Stimulated activated CD8-positive, alpha-beta memory T cell treated with anti-CD3 and anti-CD28 coated beads, Interleukin-12 subunit alpha, Interleukin-12 subunit beta, amount 100 ng/mL, for 24 hours (primary cell): ENCODE measurements at regions not wholly inside any gene's neighbourhood (a gene's known extent, or its start where the extent isn't known, plus 50 kb on each side); places are given as distances from the start of the nearest gene placed in this dataset.
"Not testable (repeated sequence)": the region's sequence is repeated elsewhere in the genome, so short reads cannot be mapped to it uniquely, and the experiment has no call there.

ENCODE experiments used
- DNase-seq: peaks from one replicate; pipeline ENCODE4 v3.0.0-alpha.2; 2020; ENCODE audit errors: extremely low read depth

GRCh38 chr5:39618391-39618790 lies 193.6 kb upstream of the DAB2 start:
- DNase-seq: no peak

- DNase-seq: no peak
These were observed 191.4 kb upstream of the DAB2 start for GRCh38 chr5:39616131-39616530.

GRCh38 chr5:39611076-39611475 lies 186.3 kb upstream of the DAB2 start:
- DNase-seq: not testable (repeated sequence)

- DNase-seq: no peak
These were observed 183.2 kb upstream of the DAB2 start for GRCh38 chr5:39608024-39608423.

- DNase-seq: no peak
These were observed 181.8 kb upstream of the DAB2 start for GRCh38 chr5:39606591-39606990.

GRCh38 chr5:39605588-39606575 lies 181.1 kb upstream of the DAB2 start:
- no peak for DNase-seq

GRCh38 chr5:39605145-39605544 lies 180.4 kb upstream of the DAB2 start:
- no peak for DNase-seq

GRCh38 chr5:39604491-39604890 lies 179.7 kb upstream of the DAB2 start:
- DNase-seq: no peak

- no peak for DNase-seq
These were observed 175.1 kb upstream of the DAB2 start for GRCh38 chr5:39599721-39600431.

GRCh38 chr5:39598661-39599248 lies 174.0 kb upstream of the DAB2 start:
- no peak for DNase-seq

- no peak for DNase-seq
These were observed 163.4 kb upstream of the DAB2 start for GRCh38 chr5:39588179-39588578.

- DNase-seq: no peak
These were observed 162.9 kb upstream of the DAB2 start for GRCh38 chr5:39587675-39588074.

GRCh38 chr5:39586185-39586584 lies 161.4 kb upstream of the DAB2 start:
- no peak for DNase-seq

- no peak for DNase-seq
These were observed 160.1 kb upstream of the DAB2 start for GRCh38 chr5:39584927-39585326.

- no peak for DNase-seq
These were observed 156.1 kb upstream of the DAB2 start for GRCh38 chr5:39580702-39581453.

GRCh38 chr5:39579750-39580149 lies 155.0 kb upstream of the DAB2 start:
- no peak for DNase-seq

- DNase-seq: no peak
These were observed 154.2 kb upstream of the DAB2 start for GRCh38 chr5:39578887-39579497.

- DNase-seq: no peak
These were observed 152.7 kb upstream of the DAB2 start for GRCh38 chr5:39577529-39577928.

GRCh38 chr5:39570403-39571027 lies 145.7 kb upstream of the DAB2 start:
- no peak for DNase-seq

- no peak for DNase-seq
These were observed 145.1 kb upstream of the DAB2 start for GRCh38 chr5:39569857-39570256.

GRCh38 chr5:39566891-39567290 lies 142.1 kb upstream of the DAB2 start:
- no peak for DNase-seq
